H1 (cell line): ENCODE measurements at regions not wholly inside any gene's neighbourhood (a gene's known extent, or its start where the extent isn't known, plus 50 kb on each side); places are given as distances from the start of the nearest gene placed in this dataset.

ENCODE experiments used
- CTCF ChIA-PET: fragments of 300-600 bp; sonication (Branson Sonifier 250); formaldehyde crosslinking; loops from one replicate; lab custom pipeline; 2021; ENCODE audit not compliant: partially characterized antibody; lab: Charles Lee
- POLR2A ChIA-PET: fragments of 300-600 bp; sonication (Branson Sonifier 250); formaldehyde crosslinking; loops from one replicate; lab custom pipeline; 2021; ENCODE audit warnings: inconsistent platforms; ENCODE audit not compliant: partially characterized antibody; lab: Charles Lee
- DNase-seq, 2 experiments: peaks; one replicate each; pipeline versions ENCODE4 v3.0.0 to v3.0.0-alpha.2; 2010 to 2022; ENCODE audit warnings: low spot score in 2 of 2, low read depth in 1 of 2, mixed read lengths in 1 of 2
- FAIRE-seq: peaks from 2 replicates; lab custom pipeline; 2011; peaks lifted over from hg19 to GRCh38; lab: Jason Lieb, UNC
- H2AFZ ChIP-seq: 2 replicates; pipeline ENCODE4 v1.8.1; 2012; ENCODE audit warnings: low read length, inconsistent platforms
- H2AK5ac ChIP-seq: 2 replicates; pipeline ENCODE4 v1.6.1; 2013; ENCODE audit warnings: low read depth, low read length
- H2BK120ac ChIP-seq: replicated peaks from 2 replicates; pipeline ENCODE3; 2013; ENCODE audit warnings: low read depth, low read length, inconsistent platforms
- H2BK12ac ChIP-seq: 2 replicates; pipeline ENCODE4 v1.6.1; 2013; ENCODE audit warnings: low read depth, low read length
- H2BK15ac ChIP-seq: 2 replicates; pipeline ENCODE4 v1.6.1; 2013; ENCODE audit warnings: low read length
- H2BK20ac ChIP-seq: 2 replicates; pipeline ENCODE4 v1.6.1; 2013; ENCODE audit warnings: low read length
- H2BK5ac ChIP-seq: 2 replicates; pipeline ENCODE4 v1.6.1; 2013; ENCODE audit warnings: low read depth, low read length
- H3K14ac ChIP-seq: 2 replicates; pipeline ENCODE4 v1.6.1; 2013; ENCODE audit warnings: inconsistent platforms; ENCODE audit not compliant: insufficient read length
- H3K18ac ChIP-seq: 2 replicates; pipeline ENCODE4 v1.6.1; 2013; ENCODE audit warnings: low read length; ENCODE audit errors: extremely low read depth
- H3K23ac ChIP-seq: 2 replicates; pipeline ENCODE4 v1.6.1; 2013; ENCODE audit warnings: inconsistent platforms; ENCODE audit not compliant: insufficient read length
- H3K23me2 ChIP-seq: 2 replicates; pipeline ENCODE4 v1.6.1; 2013; ENCODE audit warnings: low read depth, low read length
- H3K27ac ChIP-seq: 2 replicates; pipeline ENCODE4 v1.6.1; 2011; ENCODE audit warnings: low read depth, low read length, inconsistent platforms
- H3K27me3 ChIP-seq, 4 experiments: replicated peaks in 1 of 4; 1 replicate in 1 of 4; 2 replicates in 3 of 4; pipeline versions ENCODE4 v1.6.1 to v1.8.1; 2011 to 2013; ENCODE audit warnings: low read length in 3 of 4, mild to moderate bottlenecking in 3 of 4, inconsistent platforms in 2 of 4, mixed read lengths in 2 of 4, moderate library complexity in 1 of 4; ENCODE audit not compliant: control insufficient read depth in 3 of 4, insufficient read depth in 3 of 4; ENCODE audit errors: extremely low read depth in 1 of 4
- H3K36me3 ChIP-seq, 4 experiments: 2 replicates each; pipeline versions ENCODE4 v1.6.1 to v1.8.1; 2011 to 2013; ENCODE audit warnings: mild to moderate bottlenecking in 4 of 4, low read length in 3 of 4, moderate library complexity in 2 of 4, control low read depth in 1 of 4, inconsistent platforms in 1 of 4; ENCODE audit not compliant: insufficient read depth in 4 of 4, control insufficient read depth in 2 of 4
- H3K4ac ChIP-seq: replicated peaks from 2 replicates; pipeline ENCODE3; 2013; ENCODE audit warnings: low read length, low read depth, mixed read lengths, inconsistent platforms; ENCODE audit not compliant: insufficient read length
- H3K4me1 ChIP-seq, 4 experiments: replicated peaks in 1 of 4; 1 replicate in 1 of 4; 2 replicates in 3 of 4; pipeline versions ENCODE4 v1.6.1 to v1.8.1; 2011 to 2013; ENCODE audit warnings: low read length in 3 of 4, inconsistent platforms in 2 of 4, mixed read lengths in 1 of 4; ENCODE audit not compliant: insufficient read depth in 4 of 4, control insufficient read depth in 3 of 4
- H3K4me2 ChIP-seq, 2 experiments: 2 replicates each; pipeline versions ENCODE4 v1.6.1 to v1.8.1; 2011 to 2013; ENCODE audit warnings: low read depth in 2 of 2, low read length in 2 of 2, control low read depth in 1 of 2, inconsistent platforms in 1 of 2, mild to moderate bottlenecking in 1 of 2; ENCODE audit not compliant: insufficient read depth in 1 of 2
- H3K4me3 ChIP-seq, 4 experiments: fragments of 200-600, 300-600 bp in 1 of 4; sonication (generic), shearing (Covaris generic), sonication (Bioruptor Twin) in 1 of 4; 2 replicates each; pipeline versions ENCODE4 v1.5.1 to v1.8.1; 2011 to 2016; ENCODE audit warnings: low read length in 4 of 4, low read depth in 3 of 4, control low read depth in 2 of 4, inconsistent platforms in 2 of 4, mild to moderate bottlenecking in 2 of 4, mixed read lengths in 1 of 4, moderate library complexity in 1 of 4; ENCODE audit not compliant: insufficient read depth in 2 of 4; ENCODE audit errors: extremely low read depth in 1 of 4
- H3K56ac ChIP-seq: replicated peaks from 2 replicates; pipeline ENCODE3; 2013; ENCODE audit warnings: low read depth, mild to moderate bottlenecking, mixed read lengths, low read length, inconsistent platforms; ENCODE audit not compliant: insufficient read length
- H3K79me1 ChIP-seq: 2 replicates; pipeline ENCODE4 v1.6.1; 2013; ENCODE audit warnings: low read depth, low read length, control low read depth
- H3K79me2 ChIP-seq, 2 experiments: 2 replicates each; pipeline versions ENCODE4 v1.6.1 to v1.8.1; 2012 to 2013; ENCODE audit warnings: low read length in 2 of 2, mild to moderate bottlenecking in 2 of 2, inconsistent platforms in 1 of 2; ENCODE audit not compliant: insufficient read depth in 2 of 2, control insufficient read depth in 1 of 2
- H3K9ac ChIP-seq, 4 experiments: replicated peaks in 1 of 4; 1 replicate in 1 of 4; 2 replicates in 3 of 4; pipeline versions ENCODE4 v1.6.1 to v1.8.1; 2011 to 2013; ENCODE audit warnings: low read depth in 3 of 4, low read length in 3 of 4, control low read depth in 2 of 4, mild to moderate bottlenecking in 2 of 4, moderate library complexity in 2 of 4, inconsistent platforms in 1 of 4; ENCODE audit errors: extremely low read depth in 1 of 4
- H3K9me3 ChIP-seq, 2 experiments: 2 replicates each; pipeline versions ENCODE4 v1.6.1 to v1.8.1; 2012 to 2013; ENCODE audit warnings: mild to moderate bottlenecking in 2 of 2, moderate library complexity in 2 of 2, control low read depth in 1 of 2, inconsistent platforms in 1 of 2, low read depth in 1 of 2, low read length in 1 of 2, mixed read lengths in 1 of 2; ENCODE audit not compliant: insufficient read depth in 2 of 2
- H4K20me1 ChIP-seq, 2 experiments: replicated peaks in 1 of 2; 2 replicates each; pipeline versions ENCODE3 to v1.8.1; 2011 to 2013; ENCODE audit warnings: inconsistent platforms in 2 of 2, low read length in 2 of 2, mild to moderate bottlenecking in 1 of 2; ENCODE audit not compliant: insufficient read depth in 2 of 2, control insufficient read depth in 1 of 2
- H4K5ac ChIP-seq: 2 replicates; pipeline ENCODE4 v1.6.1; 2013; ENCODE audit warnings: low read length, low read depth, mixed read lengths, inconsistent platforms; ENCODE audit not compliant: insufficient read length
- H4K8ac ChIP-seq: 2 replicates; pipeline ENCODE4 v1.8.0; 2013; ENCODE audit warnings: mild to moderate bottlenecking, moderate library complexity, low read length, inconsistent platforms; ENCODE audit not compliant: insufficient read depth; ENCODE audit errors: extremely low read depth
- H4K91ac ChIP-seq: replicated peaks from 2 replicates; pipeline ENCODE3; 2013; ENCODE audit warnings: low read length, mixed read lengths, inconsistent platforms; ENCODE audit not compliant: insufficient read length
- EZH2 ChIP-seq: fragments of 200-600 bp; sonication (generic); IDR thresholded peaks from 2 replicates; pipeline ENCODE4 v1.7.1; 2012; ENCODE audit warnings: low read depth, mild to moderate bottlenecking, moderate library complexity, low read length, inconsistent platforms; ENCODE audit not compliant: severe bottlenecking
- GABPA ChIP-seq: IDR thresholded peaks from 2 replicates; pipeline ENCODE4 v1.6.1; 2011; ENCODE audit warnings: mild to moderate bottlenecking, low read length, moderate library complexity, borderline replicate concordance; ENCODE audit not compliant: insufficient read depth
- HDAC6 ChIP-seq: IDR thresholded peaks from one replicate; pipeline ENCODE4 v1.7.1; 2012; ENCODE audit warnings: low read depth, mild to moderate bottlenecking, inconsistent platforms, low read length, moderate library complexity
- JUN ChIP-seq: IDR thresholded peaks from 2 replicates; pipeline ENCODE4 v1.6.1; 2011; ENCODE audit warnings: low read depth, mild to moderate bottlenecking, improper control_type of control experiment, low read length
- KDM1A ChIP-seq: fragments of 200-600, 300-600 bp; sonication (generic); IDR thresholded peaks from 2 replicates; pipeline ENCODE4 v1.7.1; 2016; ENCODE audit warnings: mild to moderate bottlenecking, low read length, borderline replicate concordance
- KDM4A ChIP-seq: IDR thresholded peaks from one replicate; pipeline ENCODE4 v1.7.1; 2012; ENCODE audit warnings: low read depth, mild to moderate bottlenecking, moderate library complexity, low read length, inconsistent platforms; ENCODE audit not compliant: severe bottlenecking
- MAFK ChIP-seq: IDR thresholded peaks from 2 replicates; pipeline ENCODE4 v1.6.1; 2012; ENCODE audit warnings: low read depth, mild to moderate bottlenecking, improper control_type of control experiment, low read length
- PHF8 ChIP-seq: fragments of 200-600 bp; sonication (generic); conservative IDR thresholded peaks from 2 replicates; pipeline ENCODE4 v1.7.1; 2012; ENCODE audit warnings: low read depth, mild to moderate bottlenecking, inconsistent platforms, low read length, moderate library complexity
- SP2 ChIP-seq: IDR thresholded peaks from 2 replicates; pipeline ENCODE4 v1.6.1; 2012; ENCODE audit warnings: mild to moderate bottlenecking, low read length, inconsistent platforms
- WGBS, 2 experiments: shearing (Covaris generic) in 1 of 2; methylation state at CpG; one replicate each; pipeline versions ENCODE4 v1.1.6 to v1.1.7; 2013 to 2015; ENCODE audit warnings: low lambda C conversion rate in 2 of 2, mixed read lengths in 2 of 2, inconsistent platforms in 1 of 2, low coverage in 1 of 2, missing lambda C conversion rate in 1 of 2; ENCODE audit not compliant: insufficient replicate concordance in 2 of 2, insufficient coverage in 1 of 2, insufficient read length in 1 of 2; ENCODE audit errors: extremely low coverage in 1 of 2, missing lambda C conversion rate in 1 of 2; 5-methylcytosine and 5-hydroxymethylcytosine counted together
- TF ChIP-seq, protein P1 (sequence below), 3 experiments: IDR thresholded peaks; 1 replicate in 2 of 3; 2 replicates in 1 of 3; pipeline versions ENCODE4 v1.5.1 to v1.6.1; 2011; ENCODE audit warnings: low read length in 3 of 3, mild to moderate bottlenecking in 3 of 3, inconsistent platforms in 2 of 3, low read depth in 1 of 3, moderate library complexity in 1 of 3; ENCODE audit not compliant: insufficient read depth in 1 of 3; ENCODE audit errors: control extremely low read depth in 1 of 3

DNA sequence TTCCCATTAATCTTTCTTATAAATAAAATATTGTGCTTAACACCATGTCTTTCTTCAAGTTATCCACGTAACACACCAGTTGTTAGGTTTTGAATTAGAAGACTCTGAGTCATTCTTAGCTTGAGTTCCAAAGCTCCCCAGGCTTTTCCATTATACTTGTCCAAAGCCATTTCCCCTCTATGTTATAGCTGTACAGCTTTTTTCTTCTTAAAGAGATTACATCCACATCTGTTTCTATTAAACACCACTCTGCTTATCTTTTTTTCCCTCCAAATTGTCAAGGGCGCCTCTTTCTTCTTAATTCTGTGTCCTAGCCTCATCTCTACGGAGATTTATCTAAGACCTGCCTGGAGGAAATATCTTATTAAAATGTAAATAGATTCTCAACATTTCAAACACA, 139.4 kb upstream of the CPHXL start:
- CTCF ChIA-PET, result interaction anchor here (0.5 kb wide), 1 partner anchor 104 kb away, joined by 3 read pairs; no protein-coding TSS in a partner anchor
- H3K79me2 ChIP-seq, result no peaks in the 10 kb centered on the region
- H3K9me3 ChIP-seq, result no peaks in the 10 kb centered on the region
- no peak overlapping the region for H3K27ac ChIP-seq
- no peak overlapping the region for H3K14ac ChIP-seq
- no peaks in the 10 kb centered on the region for H3K27me3 ChIP-seq
- H2AK5ac ChIP-seq, result no peak overlapping the region
- POLR2A ChIA-PET, result no interaction called here
- no peak overlapping the region for H2BK12ac ChIP-seq
- H4K8ac ChIP-seq, result no peak overlapping the region
- H2BK20ac ChIP-seq, result no peak overlapping the region
- no peak overlapping the region for H3K4me3 ChIP-seq
- H2AFZ ChIP-seq, result no peak overlapping the region
- no peaks in the 10 kb centered on the region for H3K23me2 ChIP-seq
- H3K9ac ChIP-seq, result no peak overlapping the region
- H2BK120ac ChIP-seq, result no peak overlapping the region
- H2BK15ac ChIP-seq, result no peak overlapping the region
- no peaks in the 10 kb centered on the region for H3K4me1 ChIP-seq
- no peak overlapping the region for H3K23ac ChIP-seq
- H2BK5ac ChIP-seq, result no peak overlapping the region
- H3K79me1 ChIP-seq, result no peaks in the 10 kb centered on the region
- no peak overlapping the region for H3K56ac ChIP-seq
- 92% methylated on average over 3 of the region's 3 CpGs; no CpG with 5 or more reads in 1 of the 2 experiments for WGBS, 2 experiments
- FAIRE-seq, result no peak
- H4K91ac ChIP-seq, result no peak overlapping the region
- H3K36me3 ChIP-seq, result no peaks in the 10 kb centered on the region
- H3K4ac ChIP-seq, result no peak overlapping the region
- H3K4me2 ChIP-seq, result no peak overlapping the region
- no peak overlapping the region for H4K5ac ChIP-seq
- H3K18ac ChIP-seq, result no peak overlapping the region
- TF ChIP-seq SP2, result no peak
- no peak for TF ChIP-seq GABPA
- no peak for TF ChIP-seq MAFK
- no peak for TF ChIP-seq EZH2
- TF ChIP-seq PHF8, result no peak
- no peak for TF ChIP-seq KDM4A
- no peak for TF ChIP-seq KDM1A
- TF ChIP-seq HDAC6, result no peak
- TF ChIP-seq, protein P1, sequence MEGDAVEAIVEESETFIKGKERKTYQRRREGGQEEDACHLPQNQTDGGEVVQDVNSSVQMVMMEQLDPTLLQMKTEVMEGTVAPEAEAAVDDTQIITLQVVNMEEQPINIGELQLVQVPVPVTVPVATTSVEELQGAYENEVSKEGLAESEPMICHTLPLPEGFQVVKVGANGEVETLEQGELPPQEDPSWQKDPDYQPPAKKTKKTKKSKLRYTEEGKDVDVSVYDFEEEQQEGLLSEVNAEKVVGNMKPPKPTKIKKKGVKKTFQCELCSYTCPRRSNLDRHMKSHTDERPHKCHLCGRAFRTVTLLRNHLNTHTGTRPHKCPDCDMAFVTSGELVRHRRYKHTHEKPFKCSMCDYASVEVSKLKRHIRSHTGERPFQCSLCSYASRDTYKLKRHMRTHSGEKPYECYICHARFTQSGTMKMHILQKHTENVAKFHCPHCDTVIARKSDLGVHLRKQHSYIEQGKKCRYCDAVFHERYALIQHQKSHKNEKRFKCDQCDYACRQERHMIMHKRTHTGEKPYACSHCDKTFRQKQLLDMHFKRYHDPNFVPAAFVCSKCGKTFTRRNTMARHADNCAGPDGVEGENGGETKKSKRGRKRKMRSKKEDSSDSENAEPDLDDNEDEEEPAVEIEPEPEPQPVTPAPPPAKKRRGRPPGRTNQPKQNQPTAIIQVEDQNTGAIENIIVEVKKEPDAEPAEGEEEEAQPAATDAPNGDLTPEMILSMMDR (IDR thresholded peaks at IDR 0.05; ENCODE audit: control extremely low read depth in 1 of 3, insufficient read depth in 1 of 3, low read depth in 1 of 3, low read length in 3 of 3), result no peak
- no peak for TF ChIP-seq JUN
- no peaks in the 10 kb centered on the region for H4K20me1 ChIP-seq
- no peak for DNase-seq
